Natural killer cell treated with Interleukin-12 subunit alpha and Interleukin-12 subunit beta and Interleukin-15 and Interleukin-18, amount 100 ng/mL, for 72 hours (primary cell): ENCODE measurements at regions not wholly inside any gene's neighbourhood (a gene's known extent, or its start where the extent isn't known, plus 50 kb on each side); places are given as distances from the start of the nearest gene placed in this dataset.

ENCODE experiments used
- ATAC-seq, 2 donors: fragments of 150-1000 bp; cut with Tn5 transposase in 1 of 2; sonication (Bioruptor Pico), chemical (Tn5 transposase) in 1 of 2; 2 replicates each; pipeline ENCODE4 v1.10.0; 2021
- DNase-seq: peaks from one replicate; pipeline ENCODE4 v3.0.0; 2022; ENCODE audit warnings: low spot score
- H3K27ac Mint-ChIP-seq, 2 donors: 1 replicate in 1 of 2; 2 replicates in 1 of 2; pipeline ENCODE4 v1.8.0; 2022; ENCODE audit warnings: mixed read lengths in 2 of 2, mild to moderate bottlenecking in 1 of 2, moderate library complexity in 1 of 2
- H3K27me3 Mint-ChIP-seq, 2 donors: 1 replicate in 1 of 2; 2 replicates in 1 of 2; pipeline ENCODE4 v1.8.0; 2022; ENCODE audit warnings: mixed read lengths in 2 of 2
- H3K36me3 Mint-ChIP-seq: one replicate; pipeline ENCODE4 v1.8.0; 2022; ENCODE audit warnings: mixed read lengths
- H3K4me1 Mint-ChIP-seq, 2 donors: 1 replicate in 1 of 2; 2 replicates in 1 of 2; pipeline ENCODE4 v1.8.0; 2022; ENCODE audit warnings: low read depth in 2 of 2, mixed read lengths in 2 of 2, mild to moderate bottlenecking in 1 of 2
- H3K4me3 Mint-ChIP-seq: one replicate; pipeline ENCODE4 v1.8.0; 2022; ENCODE audit warnings: mixed read lengths
- H3K9me3 Mint-ChIP-seq: 2 replicates; pipeline ENCODE4 v1.8.0; 2022; ENCODE audit warnings: mixed read lengths

GRCh38 chr4:27327421-27328181 is 467.0 kb downstream of the STIM2 start:
- ATAC-seq (no peak), DNase-seq (no peak)
- no peak overlapping the region for H3K4me3 Mint-ChIP-seq
- H3K27ac Mint-ChIP-seq: no peak overlapping the region
- no peaks in the 10 kb centered on the region for H3K36me3 Mint-ChIP-seq
- no peaks in the 10 kb centered on the region for H3K27me3 Mint-ChIP-seq
- H3K9me3 Mint-ChIP-seq: no peaks in the 10 kb centered on the region
- H3K4me1 Mint-ChIP-seq: no peaks in the 10 kb centered on the region

- ATAC-seq (no peak), DNase-seq (no peak)
- Mint-ChIP-seq H3K36me3 (no peaks in the 10 kb centered on the region), H3K9me3 (peaks cover 4% of the 10 kb centered on the region), H3K4me3 (no peak overlapping the region), H3K27me3 (no peaks in the 10 kb centered on the region), H3K4me1 (no peaks in the 10 kb centered on the region), H3K27ac (no peak overlapping the region)
Measured at GRCh38 chr4:27338530-27338929, 477.9 kb downstream of the STIM2 start.

DNA sequence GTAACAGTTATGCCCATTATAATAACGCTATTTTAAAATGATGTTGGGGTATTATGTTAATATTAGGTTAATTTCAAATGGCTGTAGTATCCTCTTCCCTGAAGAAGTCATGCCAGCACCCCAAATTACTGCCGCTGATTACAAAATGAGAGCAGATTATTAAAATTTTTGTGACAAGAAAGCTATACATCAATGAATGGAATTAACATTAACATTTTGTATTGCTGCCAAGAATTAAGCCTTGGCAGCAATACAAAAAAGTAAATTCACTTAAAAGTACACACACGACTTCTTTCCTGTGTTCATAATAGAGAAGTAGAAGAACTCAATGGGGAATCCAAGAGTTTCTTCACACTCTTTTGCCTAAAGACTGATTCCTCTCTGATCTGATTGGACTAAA is 482.8 kb downstream of the STIM2 start:
- Mint-ChIP-seq H3K9me3 (peaks cover 2% of the 10 kb centered on the region), H3K4me3 (no peak overlapping the region), H3K27me3 (no peaks in the 10 kb centered on the region), H3K36me3 (no peaks in the 10 kb centered on the region), H3K27ac (no peak overlapping the region), H3K4me1 (no peaks in the 10 kb centered on the region)
- ATAC-seq (no peak), DNase-seq (no peak)

GRCh38 chr4:27350161-27350560 is 489.5 kb downstream of the STIM2 start:
- ATAC-seq (no peak), DNase-seq (no peak)
- Mint-ChIP-seq H3K9me3 (peaks cover 6% of the 10 kb centered on the region), H3K27ac (no peak overlapping the region), H3K4me3 (no peak overlapping the region), H3K4me1 (no peaks in the 10 kb centered on the region), H3K27me3 (no peaks in the 10 kb centered on the region), H3K36me3 (no peaks in the 10 kb centered on the region)

DNA sequence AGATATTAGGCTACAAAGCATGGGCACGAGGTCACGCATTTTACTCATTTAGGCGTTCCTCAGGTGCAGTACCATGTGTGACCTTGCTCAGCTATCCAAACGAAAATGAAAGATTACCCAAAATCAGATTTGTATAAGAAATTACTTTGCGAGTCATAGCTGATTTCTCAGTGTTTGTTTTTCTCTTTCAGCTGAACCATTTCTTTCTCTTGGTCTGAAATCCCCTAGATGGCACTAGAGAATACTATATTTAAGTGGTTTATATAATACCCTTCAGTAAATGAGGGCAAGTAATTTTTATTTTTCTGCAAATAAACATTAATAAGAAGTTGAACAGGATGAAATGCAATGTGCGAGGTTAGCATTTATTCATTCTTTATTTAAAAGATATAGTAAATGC is 496.6 kb downstream of the STIM2 start:
- Mint-ChIP-seq H3K27ac (no peak overlapping the region), H3K9me3 (peaks cover 7% of the 10 kb centered on the region), H3K36me3 (no peaks in the 10 kb centered on the region), H3K4me1 (no peaks in the 10 kb centered on the region), H3K27me3 (no peaks in the 10 kb centered on the region), H3K4me3 (no peak overlapping the region)
- DNase-seq (no peak), ATAC-seq (no peak)

- H3K36me3 Mint-ChIP-seq: no peaks in the 10 kb centered on the region
- ATAC-seq: no peak
- no peak overlapping the region for H3K4me3 Mint-ChIP-seq
- H3K27ac Mint-ChIP-seq: no peak overlapping the region
- DNase-seq: no peak
- H3K4me1 Mint-ChIP-seq: no peaks in the 10 kb centered on the region
- H3K27me3 Mint-ChIP-seq: no peaks in the 10 kb centered on the region
- peaks cover 7% of the 10 kb centered on the region for H3K9me3 Mint-ChIP-seq
Measured at GRCh38 chr4:27358269-27358668, 497.6 kb downstream of the STIM2 start.

DNA sequence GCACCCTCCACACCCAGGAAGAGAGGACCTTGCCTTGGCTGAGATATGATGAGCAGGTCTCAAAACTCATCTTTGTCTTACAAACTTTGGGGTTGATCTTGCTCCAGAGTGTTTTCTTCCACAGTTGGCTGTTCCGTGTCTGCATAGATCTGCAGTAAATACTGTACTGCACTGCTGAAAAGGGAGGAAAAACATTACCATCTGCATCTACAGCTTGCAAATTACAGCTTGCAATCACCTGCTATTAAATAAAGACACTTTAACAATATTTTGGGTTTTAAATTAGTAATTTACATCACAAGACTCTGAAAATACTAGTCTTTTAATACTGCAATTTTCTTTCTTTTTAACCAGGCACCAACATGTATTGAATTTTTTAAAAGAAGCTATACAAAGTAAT is 499.5 kb downstream of the STIM2 start:
- H3K36me3 Mint-ChIP-seq: no peaks in the 10 kb centered on the region
- no peak overlapping the region for H3K27ac Mint-ChIP-seq
- ATAC-seq (no peak), DNase-seq (no peak)
- H3K4me3 Mint-ChIP-seq: no peak overlapping the region
- H3K4me1 Mint-ChIP-seq: no peaks in the 10 kb centered on the region
- H3K27me3 Mint-ChIP-seq: no peaks in the 10 kb centered on the region
- H3K9me3 Mint-ChIP-seq: peaks cover 10% of the 10 kb centered on the region

DNA sequence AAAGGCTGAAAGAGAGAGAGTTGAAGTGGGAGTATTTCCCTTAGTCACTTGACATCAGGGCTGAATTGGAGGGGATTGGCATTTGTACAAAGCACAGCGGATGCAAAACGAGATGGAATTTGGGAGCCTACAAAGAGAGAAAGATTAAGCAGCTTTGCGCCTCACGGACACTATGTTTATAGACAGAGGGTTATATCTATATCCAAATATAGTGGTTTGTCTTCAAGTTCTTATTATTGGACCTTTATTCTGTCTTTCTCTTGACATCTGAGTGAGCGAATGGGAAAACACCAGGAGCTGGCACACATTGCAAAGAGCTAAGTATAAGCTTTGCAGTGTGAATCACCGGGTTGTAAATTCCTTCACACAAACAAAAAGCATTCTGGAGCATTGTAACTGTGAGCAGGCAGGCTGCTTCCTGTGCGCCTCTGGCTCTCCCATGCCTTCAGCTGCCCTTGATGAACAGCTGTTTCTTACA is 500.2 kb downstream of the STIM2 start:
- Mint-ChIP-seq H3K36me3 (no peaks in the 10 kb centered on the region), H3K9me3 (peaks cover 10% of the 10 kb centered on the region), H3K4me3 (no peak overlapping the region), H3K4me1 (no peaks in the 10 kb centered on the region), H3K27me3 (no peaks in the 10 kb centered on the region), H3K27ac (no peak overlapping the region)
- DNase-seq (no peak), ATAC-seq (no peak)

GRCh38 chr4:27364509-27364908 is 503.9 kb downstream of the STIM2 start:
- Mint-ChIP-seq H3K27ac (no peak overlapping the region), H3K9me3 (peaks cover 3% of the 10 kb centered on the region), H3K4me3 (no peak overlapping the region), H3K36me3 (no peaks in the 10 kb centered on the region), H3K4me1 (no peaks in the 10 kb centered on the region), H3K27me3 (no peaks in the 10 kb centered on the region)
- no peak for DNase-seq
- no peak for ATAC-seq

DNA sequence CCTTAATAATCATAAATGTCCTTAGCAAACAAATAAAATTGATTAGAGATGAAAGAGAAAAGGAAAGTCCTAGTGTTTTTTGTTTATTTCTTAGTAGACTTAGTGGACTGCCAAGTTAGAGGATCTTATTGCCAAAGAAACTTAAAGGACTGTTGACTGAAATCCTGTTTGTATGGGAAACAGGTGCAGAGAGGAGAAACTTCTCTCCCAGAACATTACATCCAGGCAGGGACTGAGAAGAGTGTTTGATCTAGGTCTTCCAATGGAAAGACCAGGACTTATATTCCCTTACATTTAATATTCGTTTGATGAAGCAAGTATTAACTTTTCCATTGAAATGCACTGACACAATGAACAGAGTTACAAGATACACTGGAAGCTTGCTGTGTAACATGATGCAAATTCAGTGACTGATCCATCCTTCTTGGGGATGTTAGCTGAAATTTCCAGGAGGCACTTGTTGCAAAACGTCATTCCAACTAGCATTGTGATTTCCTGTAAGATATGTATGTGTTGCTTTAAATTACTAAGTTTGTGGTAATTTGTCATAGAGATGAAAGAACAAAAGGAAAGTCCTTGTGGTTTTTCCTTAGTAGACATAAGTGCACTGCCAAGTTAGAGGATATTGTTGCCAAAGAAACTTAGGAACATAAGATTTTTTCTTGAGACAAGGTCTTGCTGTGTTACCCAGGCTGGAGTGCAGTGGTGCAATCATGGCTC is 505.6 kb downstream of the STIM2 start:
- Mint-ChIP-seq H3K9me3 (peaks cover 7% of the 10 kb centered on the region), H3K4me1 (no peaks in the 10 kb centered on the region), H3K36me3 (no peaks in the 10 kb centered on the region), H3K27me3 (no peaks in the 10 kb centered on the region), H3K4me3 (no peak overlapping the region), H3K27ac (no peak overlapping the region)
- no peak for DNase-seq
- ATAC-seq: no peak

- Mint-ChIP-seq H3K27ac (no peak overlapping the region), H3K27me3 (no peaks in the 10 kb centered on the region), H3K36me3 (no peaks in the 10 kb centered on the region), H3K4me1 (no peaks in the 10 kb centered on the region), H3K4me3 (no peak overlapping the region), H3K9me3 (peaks cover 14% of the 10 kb centered on the region)
- DNase-seq (no peak), ATAC-seq (no peak)
Measured at GRCh38 chr4:27368781-27369180, 508.1 kb downstream of the STIM2 start.

GRCh38 chr4:27381815-27382214 is 521.2 kb downstream of the STIM2 start:
- Mint-ChIP-seq H3K27ac (no peak overlapping the region), H3K27me3 (no peaks in the 10 kb centered on the region), H3K4me3 (no peak overlapping the region), H3K9me3 (peaks cover 14% of the 10 kb centered on the region), H3K4me1 (no peaks in the 10 kb centered on the region), H3K36me3 (no peaks in the 10 kb centered on the region)
- DNase-seq (no peak), ATAC-seq (no peak)

GRCh38 chr4:27387711-27388110 is 527.1 kb downstream of the STIM2 start:
- Mint-ChIP-seq H3K4me3 (no peak overlapping the region), H3K9me3 (peaks cover 4% of the 10 kb centered on the region), H3K36me3 (no peaks in the 10 kb centered on the region), H3K27me3 (no peaks in the 10 kb centered on the region), H3K27ac (no peak overlapping the region), H3K4me1 (no peaks in the 10 kb centered on the region)
- ATAC-seq: no peak
- no peak for DNase-seq

- Mint-ChIP-seq H3K4me3 (no peak overlapping the region), H3K4me1 (no peaks in the 10 kb centered on the region), H3K36me3 (no peaks in the 10 kb centered on the region), H3K9me3 (peaks cover 13% of the 10 kb centered on the region), H3K27me3 (no peaks in the 10 kb centered on the region), H3K27ac (no peak overlapping the region)
- DNase-seq: no peak
- no peak for ATAC-seq
Measured at GRCh38 chr4:27397886-27398285, 537.2 kb downstream of the STIM2 start.
